ENCODE measurements at regions not wholly inside any gene's neighbourhood (a gene's known extent, or its start where the extent isn't known, plus 50 kb on each side); places are given as distances from the start of the nearest gene placed in this dataset.

DNA sequence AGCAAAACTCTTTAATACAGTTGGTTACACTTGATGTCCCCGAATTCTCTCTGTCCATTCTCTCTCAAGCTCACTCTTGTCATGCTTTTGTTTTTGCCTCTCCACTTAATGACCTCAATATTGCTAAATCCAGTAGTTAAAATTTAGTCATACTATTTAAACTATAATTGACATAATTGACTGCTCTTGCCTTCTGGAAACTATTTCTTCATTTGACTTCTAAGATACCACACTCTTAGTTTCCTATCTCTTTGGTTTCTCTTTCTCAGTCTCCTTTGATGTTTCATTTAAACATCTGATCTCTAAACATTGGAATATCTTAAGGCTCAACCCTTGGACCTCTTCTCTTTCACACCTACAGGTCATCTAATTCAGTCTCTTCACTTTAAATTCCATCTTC lies 211.3 kb downstream of the COG6 start:
- Histone ChIP-seq H4K20me1 (ENCODE audit: control insufficient read depth, insufficient read depth, low read depth, low read length) (no peaks in the 10 kb centered on the region), H3K79me2 (ENCODE audit: control insufficient read depth, low read length) (no peaks in the 10 kb centered on the region), H3K36me3 (ENCODE audit: control insufficient read depth, low read length) (no peaks in the 10 kb centered on the region), H3K9me3 (ENCODE audit: control insufficient read depth, insufficient read depth, low read length) (no peaks in the 10 kb centered on the region), H3K9me2 (replicated peaks; ENCODE audit: control insufficient read depth, low read length) (no peaks in the 10 kb centered on the region), H3K27ac (ENCODE audit: low read depth, low read length) (no peak overlapping the region), H3K4me2 (ENCODE audit: low read length) (no peak overlapping the region), H3K4me3 (ENCODE audit: low read length) (no peak overlapping the region), H3K4me1 (ENCODE audit: control insufficient read depth, low read length) (no peaks in the 10 kb centered on the region), H3F3A (ENCODE audit: control insufficient read depth, insufficient read depth) (no peaks in the 10 kb centered on the region), H3K27me3 (ENCODE audit: control insufficient read depth, low read length) (0 out of 2 replicates have a peak, but pooled peaks cover 3% of the 10 kb centered on the region)
- no peak for TF ChIP-seq EZH2phosphoT487 (IDR thresholded peaks at IDR 0.05; ENCODE audit: borderline replicate concordance, low read length)
- TF ChIP-seq, protein P1, sequence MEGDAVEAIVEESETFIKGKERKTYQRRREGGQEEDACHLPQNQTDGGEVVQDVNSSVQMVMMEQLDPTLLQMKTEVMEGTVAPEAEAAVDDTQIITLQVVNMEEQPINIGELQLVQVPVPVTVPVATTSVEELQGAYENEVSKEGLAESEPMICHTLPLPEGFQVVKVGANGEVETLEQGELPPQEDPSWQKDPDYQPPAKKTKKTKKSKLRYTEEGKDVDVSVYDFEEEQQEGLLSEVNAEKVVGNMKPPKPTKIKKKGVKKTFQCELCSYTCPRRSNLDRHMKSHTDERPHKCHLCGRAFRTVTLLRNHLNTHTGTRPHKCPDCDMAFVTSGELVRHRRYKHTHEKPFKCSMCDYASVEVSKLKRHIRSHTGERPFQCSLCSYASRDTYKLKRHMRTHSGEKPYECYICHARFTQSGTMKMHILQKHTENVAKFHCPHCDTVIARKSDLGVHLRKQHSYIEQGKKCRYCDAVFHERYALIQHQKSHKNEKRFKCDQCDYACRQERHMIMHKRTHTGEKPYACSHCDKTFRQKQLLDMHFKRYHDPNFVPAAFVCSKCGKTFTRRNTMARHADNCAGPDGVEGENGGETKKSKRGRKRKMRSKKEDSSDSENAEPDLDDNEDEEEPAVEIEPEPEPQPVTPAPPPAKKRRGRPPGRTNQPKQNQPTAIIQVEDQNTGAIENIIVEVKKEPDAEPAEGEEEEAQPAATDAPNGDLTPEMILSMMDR (IDR thresholded peaks at IDR 0.05; ENCODE audit: low read depth, low read length, poor library complexity, severe bottlenecking) = no peak

DNA sequence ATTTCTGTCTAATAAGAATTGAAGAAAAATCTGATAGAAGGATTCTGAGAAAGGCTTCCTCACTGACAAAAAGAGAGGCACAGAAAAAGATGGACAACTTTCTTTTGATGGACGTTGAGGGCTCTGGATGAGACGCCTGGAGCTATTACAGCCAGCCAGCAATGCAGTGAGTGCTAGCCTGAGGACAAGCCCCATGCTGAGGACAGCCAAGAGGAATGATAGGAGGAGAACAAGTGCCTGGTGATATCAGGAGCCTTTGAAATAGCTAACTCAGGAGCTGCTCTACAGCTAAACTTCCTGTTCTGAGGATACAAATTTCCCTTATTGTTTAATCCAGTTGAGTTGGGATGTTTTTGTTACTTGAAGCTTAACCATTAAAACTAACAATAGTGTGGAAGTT lies 212.3 kb downstream of the COG6 start:
- Histone ChIP-seq H3K79me2 (ENCODE audit: control insufficient read depth, low read length) (no peaks in the 10 kb centered on the region), H3K9me2 (replicated peaks; ENCODE audit: control insufficient read depth, low read length) (no peaks in the 10 kb centered on the region), H3F3A (ENCODE audit: control insufficient read depth, insufficient read depth) (no peaks in the 10 kb centered on the region), H4K20me1 (ENCODE audit: control insufficient read depth, insufficient read depth, low read depth, low read length) (no peaks in the 10 kb centered on the region), H3K9me3 (ENCODE audit: control insufficient read depth, insufficient read depth, low read length) (no peaks in the 10 kb centered on the region), H3K4me1 (ENCODE audit: control insufficient read depth, low read length) (no peaks in the 10 kb centered on the region), H3K36me3 (ENCODE audit: control insufficient read depth, low read length) (no peaks in the 10 kb centered on the region), H3K4me3 (ENCODE audit: low read length) (no peak overlapping the region), H3K4me2 (ENCODE audit: low read length) (no peak overlapping the region), H3K27me3 (ENCODE audit: control insufficient read depth, low read length) (0 out of 2 replicates have a peak, but pooled peaks cover 3% of the 10 kb centered on the region), H3K27ac (ENCODE audit: low read depth, low read length) (no peak overlapping the region)
- TF ChIP-seq EZH2phosphoT487 (IDR thresholded peaks at IDR 0.05; ENCODE audit: borderline replicate concordance, low read length) = no peak
- TF ChIP-seq, protein P1 (IDR thresholded peaks at IDR 0.05; ENCODE audit: low read depth, low read length, poor library complexity, severe bottlenecking) = no peak

DNA sequence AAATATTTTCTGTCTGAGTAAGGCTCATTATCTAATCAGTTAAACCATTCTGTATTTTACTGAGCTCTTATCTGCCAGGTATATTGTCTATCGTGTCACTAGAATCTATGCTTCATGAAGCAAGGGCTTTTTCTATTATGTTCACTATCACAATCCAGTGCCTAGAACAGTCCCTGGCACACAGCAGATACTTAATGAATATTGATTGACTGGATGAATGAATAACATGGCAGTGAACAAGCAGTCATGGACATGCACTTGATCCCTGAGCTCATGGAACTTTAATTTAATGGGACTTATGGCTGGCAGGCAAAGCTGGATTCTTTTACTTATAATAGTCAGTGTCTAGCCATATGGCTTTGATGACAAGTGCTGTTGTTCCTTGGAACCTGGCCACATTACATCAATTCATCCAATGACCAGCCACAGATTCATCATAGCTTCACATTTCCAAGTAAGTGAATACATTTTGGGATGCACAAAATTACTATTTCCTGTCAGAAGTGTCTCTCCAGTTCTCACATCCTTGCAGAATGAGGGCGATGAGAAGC lies 214.8 kb downstream of the COG6 start:
- no peak for TF ChIP-seq EZH2phosphoT487 (IDR thresholded peaks at IDR 0.05; ENCODE audit: borderline replicate concordance, low read length)
- TF ChIP-seq, protein P1 (IDR thresholded peaks at IDR 0.05; ENCODE audit: low read depth, low read length, poor library complexity, severe bottlenecking) = no peak
- H3K9me3 ChIP-seq (ENCODE audit: control insufficient read depth, insufficient read depth, low read length) = no peaks in the 10 kb centered on the region
- H3K4me2 ChIP-seq (ENCODE audit: low read length) = no peak overlapping the region
- H3K4me1 ChIP-seq (ENCODE audit: control insufficient read depth, low read length) = no peaks in the 10 kb centered on the region
- H3K4me3 ChIP-seq (ENCODE audit: low read length) = no peak overlapping the region
- no peaks in the 10 kb centered on the region for H3K36me3 ChIP-seq (ENCODE audit: control insufficient read depth, low read length)
- 0 out of 2 replicates have a peak, but pooled peaks cover 3% of the 10 kb centered on the region for H3K27me3 ChIP-seq (ENCODE audit: control insufficient read depth, low read length)
- H3K9me2 ChIP-seq (replicated peaks; ENCODE audit: control insufficient read depth, low read length) = no peaks in the 10 kb centered on the region
- H3K27ac ChIP-seq (ENCODE audit: low read depth, low read length) = no peak overlapping the region
- no peaks in the 10 kb centered on the region for H4K20me1 ChIP-seq (ENCODE audit: control insufficient read depth, insufficient read depth, low read depth, low read length)
- no peaks in the 10 kb centered on the region for H3F3A ChIP-seq (ENCODE audit: control insufficient read depth, insufficient read depth)
- no peaks in the 10 kb centered on the region for H3K79me2 ChIP-seq (ENCODE audit: control insufficient read depth, low read length)
